ENCODE measurements at regions not wholly inside any gene's neighbourhood (a gene's known extent, or its start where the extent isn't known, plus 50 kb on each side); places are given as distances from the start of the nearest gene placed in this dataset.

GRCh38 chr20:40913224-40914185, 115.1 kb upstream of the TOP1 start (continued):
- peak; percentile 16 for TF ChIP-seq MEIS2 (IDR thresholded peaks at IDR 0.05; ENCODE audit: partially characterized antibody)
- no peak for TF ChIP-seq ZNF311 (CRISPR knock-in tag; IDR thresholded peaks at IDR 0.05)
- TF ChIP-seq ZNF586 (CRISPR knock-in tag; conservative IDR thresholded peaks at IDR 0.05), result no peak
- TF ChIP-seq NCOA1 (IDR thresholded peaks at IDR 0.05; ENCODE audit: low read depth), result no peak
- TF ChIP-seq ZNF609 (CRISPR knock-in tag; IDR thresholded peaks at IDR 0.05; ENCODE audit: borderline replicate concordance), result no peak
- no peak for TF ChIP-seq UBTF (IDR thresholded peaks at IDR 0.05; ENCODE audit: borderline replicate concordance in 1 of 2, low read depth in 2 of 2, low read length in 2 of 2)
- TF ChIP-seq ELF2 (CRISPR knock-in tag; IDR thresholded peaks at IDR 0.05), result no peak
- TF ChIP-seq ZNF583 (CRISPR knock-in tag; IDR thresholded peaks at IDR 0.05), result 0 out of 2 replicates have a peak, but pooled peaks have one; percentile 36
- peak; percentile 96 for TF ChIP-seq NR2C2 (CRISPR knock-in tag; IDR thresholded peaks at IDR 0.05)
- TF ChIP-seq NR2C2 (tag; IDR thresholded peaks at IDR 0.05), result peak; percentile 96
- TF ChIP-seq SREBF2 (CRISPR knock-in tag; IDR thresholded peaks at IDR 0.05), result no peak
- TF ChIP-seq ZBTB11 (CRISPR knock-in tag; IDR thresholded peaks at IDR 0.05), result peak in 2 of 3 experiments; percentile 43 to 63; a peak in 2 of 6 replicates
- no peak for TF ChIP-seq BRF2 (IDR thresholded peaks at IDR 0.05; ENCODE audit: borderline replicate concordance, insufficient read depth, insufficient read length)
- no peak for TF ChIP-seq DDX20 (tag; IDR thresholded peaks at IDR 0.05; ENCODE audit: low read depth)

Measured in K562 (cell line).